Stomach (tissue), 4 donors: ENCODE measurements at regions not wholly inside any gene's neighbourhood (a gene's known extent, or its start where the extent isn't known, plus 50 kb on each side); places are given as distances from the start of the nearest gene placed in this dataset.

Experiments used
- CTCF ChIP-seq, 7 experiments: fragments of 450-650 bp in 4 of 7; fragments of 200-600 bp in 3 of 7; sonication (generic) in 3 of 7; IDR thresholded peaks; one replicate each; pipeline ENCODE4 v1.5.1; 2016 to 2019; ENCODE audit warnings: antibody characterized with exemption in 7 of 7, control low read depth in 2 of 7, mild to moderate bottlenecking in 1 of 7
- POLR2A ChIP-seq, 4 donors: fragments of 450-650 bp; IDR thresholded peaks; one replicate each; pipeline ENCODE4 v1.6.1; 2016; ENCODE audit warnings: antibody characterized with exemption in 4 of 4, control low read depth in 2 of 4, mild to moderate bottlenecking in 1 of 4, moderate library complexity in 1 of 4
- POLR2AphosphoS5 ChIP-seq, 3 donors: sonication (generic); formaldehyde crosslinking; IDR thresholded peaks; one replicate each; pipeline ENCODE4 v1.6.1; 2016; ENCODE audit warnings: antibody characterized with exemption in 3 of 3

GRCh38 chr14:58884442-58884841, 246.7 kb downstream of the DACT1 start:
- TF ChIP-seq POLR2A (IDR thresholded peaks at IDR 0.05) = no peak
- TF ChIP-seq CTCF (IDR thresholded peaks at IDR 0.05) = no peak
- no peak for TF ChIP-seq POLR2AphosphoS5 (IDR thresholded peaks at IDR 0.05)
